ENCODE measurements at regions not wholly inside any gene's neighbourhood (a gene's known extent, or its start where the extent isn't known, plus 50 kb on each side); places are given as distances from the start of the nearest gene placed in this dataset.
A peak's percentile ranks its signal among the peaks of the same experiment; 100 is the strongest.

DNA sequence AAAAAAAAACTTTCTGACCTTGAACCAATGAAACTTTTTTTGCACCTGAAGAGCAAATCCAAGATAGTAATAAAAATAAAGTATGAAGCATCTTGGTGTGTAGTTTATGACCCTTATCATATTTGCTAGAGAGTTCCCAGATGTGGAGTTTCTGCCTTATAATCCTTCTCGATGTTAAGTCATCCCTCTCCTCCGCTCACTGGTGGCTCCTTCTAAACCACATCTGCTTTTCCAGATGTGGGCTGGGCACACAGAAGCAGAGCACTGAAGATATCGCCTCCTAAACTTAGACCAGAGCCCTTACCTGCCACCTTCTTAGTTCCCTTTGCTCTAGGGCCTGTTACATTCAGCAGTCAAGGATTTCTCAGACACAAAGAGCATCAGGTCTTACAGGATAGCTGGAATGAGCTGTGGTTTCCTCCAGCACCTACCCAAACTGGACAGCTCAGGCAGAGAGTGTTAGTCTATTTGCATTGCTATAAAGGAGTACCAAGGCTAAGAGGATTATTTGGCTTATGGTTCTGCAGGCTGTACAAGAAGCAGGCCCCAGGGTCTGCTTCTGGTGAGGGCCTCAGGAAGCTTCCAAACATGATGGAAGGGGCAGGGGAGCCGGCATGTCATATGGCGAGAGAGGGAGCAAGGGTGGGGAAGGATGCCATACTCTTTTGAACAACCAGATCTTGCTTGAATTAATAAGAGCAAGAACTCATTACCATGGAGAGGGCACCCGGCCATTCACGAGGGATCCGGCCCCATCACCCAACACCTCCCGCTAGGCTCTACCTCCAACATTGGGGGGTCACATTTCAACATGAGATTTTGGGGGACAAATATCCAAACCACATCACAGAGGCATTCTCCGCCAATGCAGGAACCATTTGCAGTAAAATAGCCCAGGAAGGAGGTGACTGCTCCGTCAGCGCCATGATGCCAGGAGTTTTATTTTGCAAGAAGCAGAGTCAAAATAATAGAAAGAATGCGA lies 75.6 kb upstream of the HELT start:
- Mint-ChIP-seq H3K27ac (no peak overlapping the region), H3K4me1 (ENCODE audit: low read depth) (no peaks in the 10 kb centered on the region), H3K36me3 (ENCODE audit: low read depth) (no peaks in the 10 kb centered on the region), H3K4me3 (no peak overlapping the region), H3K27me3 (peaks cover 8% of the 10 kb centered on the region), H3K9me3 (peaks cover 6% of the 10 kb centered on the region)
- intact Hi-C loops (cut with micrococcal nuclease), result no loop called here

DNA sequence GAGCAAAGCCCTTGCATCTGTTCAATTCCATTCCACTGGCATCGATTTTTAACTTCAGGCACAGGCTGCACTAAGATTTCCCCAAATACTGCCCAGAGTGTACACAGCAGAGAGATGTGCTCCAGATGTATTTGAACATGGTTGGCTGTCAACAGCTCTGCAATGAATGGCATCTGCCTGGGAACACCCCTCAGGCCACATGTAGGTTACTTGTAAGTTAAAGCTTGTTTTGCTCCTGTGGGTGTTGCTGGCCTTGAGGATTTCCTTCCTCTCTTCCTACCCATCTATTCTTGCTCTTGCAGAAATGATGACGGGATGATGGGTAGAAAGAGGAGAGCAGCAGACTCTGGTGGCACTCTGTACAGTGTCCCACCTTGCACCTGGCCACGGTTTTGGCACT lies 69.3 kb upstream of the HELT start:
- H3K9me3 Mint-ChIP-seq, result no peaks in the 10 kb centered on the region
- H3K27me3 Mint-ChIP-seq, result peaks cover 16% of the 10 kb centered on the region
- peaks cover 9% of the 10 kb centered on the region for H3K4me1 Mint-ChIP-seq (ENCODE audit: low read depth)
- H3K36me3 Mint-ChIP-seq (ENCODE audit: low read depth), result no peaks in the 10 kb centered on the region
- no peak overlapping the region for H3K27ac Mint-ChIP-seq
- H3K4me3 Mint-ChIP-seq, result no peak overlapping the region
- intact Hi-C loops (cut with micrococcal nuclease), result no loop called here

DNA sequence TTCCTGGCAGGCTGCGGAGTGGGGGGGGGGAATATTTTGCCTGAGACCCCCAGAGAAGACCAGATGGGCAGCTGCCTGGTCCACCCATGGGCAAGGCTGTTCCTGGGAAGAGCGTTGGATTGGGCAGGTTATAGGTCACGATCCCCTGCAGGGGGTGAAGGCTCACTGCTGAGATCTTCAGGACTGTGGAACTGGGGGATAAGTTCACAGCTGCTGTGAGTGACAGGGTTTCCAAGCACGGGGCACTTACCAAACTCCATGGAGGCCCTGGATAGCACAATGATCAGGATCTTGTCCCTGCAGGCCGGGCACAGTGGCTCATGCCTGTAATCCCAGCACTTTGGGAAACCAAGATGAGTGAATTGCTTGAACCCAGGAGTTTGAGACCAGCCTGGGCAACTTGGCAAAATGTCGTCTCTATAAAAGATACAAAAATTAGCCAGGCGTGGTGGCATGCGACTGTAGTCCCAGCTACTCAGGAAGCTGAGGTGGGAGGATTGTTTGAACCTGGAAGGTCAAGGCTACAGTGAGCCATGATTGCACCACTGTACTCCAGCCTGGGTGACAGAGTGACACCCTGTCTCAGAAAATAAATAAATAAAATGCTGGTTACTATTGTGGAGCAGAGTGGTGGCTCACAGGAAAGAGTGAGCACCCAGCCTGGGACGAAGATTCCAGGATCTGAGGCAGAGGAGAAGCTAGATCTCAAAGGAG lies 68.0 kb upstream of the HELT start:
- intact Hi-C loops (cut with micrococcal nuclease), result no loop called here
- peaks cover 12% of the 10 kb centered on the region for H3K4me1 Mint-ChIP-seq (ENCODE audit: low read depth)
- no peak overlapping the region for H3K4me3 Mint-ChIP-seq
- H3K27me3 Mint-ChIP-seq, result peaks cover 21% of the 10 kb centered on the region
- H3K9me3 Mint-ChIP-seq, result no peaks in the 10 kb centered on the region
- no peaks in the 10 kb centered on the region for H3K36me3 Mint-ChIP-seq (ENCODE audit: low read depth)
- H3K27ac Mint-ChIP-seq, result no peak overlapping the region

DNA sequence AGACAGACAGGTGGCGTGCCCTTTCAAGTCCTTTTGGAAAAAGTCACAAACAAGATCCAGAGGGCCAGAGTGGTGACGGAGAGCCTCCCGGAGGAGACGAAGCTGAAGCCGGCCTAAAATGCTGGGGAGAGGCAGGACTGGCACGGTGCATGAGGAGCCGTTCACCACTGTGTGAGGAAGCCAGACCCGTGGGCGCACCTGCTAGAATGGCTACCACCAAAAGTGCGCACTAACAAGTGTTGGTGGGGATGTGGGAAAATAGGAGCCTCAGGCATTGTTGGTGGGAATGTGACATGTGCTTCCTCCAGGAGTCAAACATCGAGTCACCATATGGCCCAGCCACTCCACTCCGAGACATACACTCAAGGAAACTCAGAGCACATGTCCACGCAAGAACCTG lies 67.4 kb upstream of the HELT start:
- Mint-ChIP-seq H3K9me3 (no peaks in the 10 kb centered on the region), H3K36me3 (ENCODE audit: low read depth) (no peaks in the 10 kb centered on the region), H3K4me1 (ENCODE audit: low read depth) (peaks cover 12% of the 10 kb centered on the region), H3K27me3 (peaks cover 21% of the 10 kb centered on the region), H3K4me3 (no peak overlapping the region), H3K27ac (no peak overlapping the region)
- intact Hi-C loops (cut with micrococcal nuclease), result no loop called here

DNA sequence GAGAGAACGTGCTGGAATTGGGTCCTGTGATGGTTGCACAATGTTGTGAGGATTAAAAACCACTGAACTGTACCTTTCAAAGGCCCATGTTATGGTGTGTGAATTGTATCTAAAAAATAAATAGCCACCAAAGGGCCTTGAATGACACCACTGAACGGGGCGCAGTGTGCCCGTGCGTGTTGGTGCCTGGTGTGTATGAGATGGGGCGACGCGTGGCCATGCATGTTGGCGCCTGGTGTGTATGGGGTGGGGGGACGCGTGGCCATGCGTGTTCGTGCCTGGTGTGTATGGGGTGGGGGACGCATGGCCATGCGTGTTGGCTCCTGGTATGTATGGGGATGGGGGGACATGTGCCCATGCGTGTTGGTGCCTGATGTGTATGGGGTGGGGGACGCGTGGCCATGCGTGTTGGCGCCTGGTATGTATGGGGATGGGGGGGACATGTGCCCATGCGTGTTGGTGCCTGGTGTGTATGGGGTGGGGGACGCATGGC lies 66.6 kb upstream of the HELT start:
- Mint-ChIP-seq H3K27ac (no peak overlapping the region), H3K9me3 (no peaks in the 10 kb centered on the region), H3K4me1 (ENCODE audit: low read depth) (peaks cover 12% of the 10 kb centered on the region), H3K36me3 (ENCODE audit: low read depth) (no peaks in the 10 kb centered on the region), H3K27me3 (peaks cover 18% of the 10 kb centered on the region), H3K4me3 (no peak overlapping the region)
- intact Hi-C loops (cut with micrococcal nuclease), result no loop called here

DNA sequence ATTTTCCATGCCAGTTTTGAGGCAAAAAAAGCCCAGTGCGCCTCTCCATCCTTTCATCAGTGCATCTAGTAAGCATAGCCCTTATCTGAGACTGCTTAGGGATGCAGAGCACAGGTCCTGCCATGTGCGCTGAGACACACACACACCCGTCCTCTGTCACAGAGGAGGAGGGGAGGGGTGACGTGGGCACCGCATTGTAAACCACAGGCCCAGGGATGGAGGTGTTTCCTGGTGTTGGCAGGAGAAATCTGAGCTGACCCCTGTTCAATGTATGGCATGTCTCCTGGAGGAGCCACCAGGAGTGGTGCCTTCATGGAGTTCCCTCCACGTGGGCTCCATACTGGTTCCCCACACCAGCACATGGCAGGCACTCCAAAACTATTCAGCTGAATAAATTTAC lies 65.8 kb upstream of the HELT start:
- intact Hi-C loops (cut with micrococcal nuclease), result no loop called here
- Mint-ChIP-seq H3K27ac (no peak overlapping the region), H3K4me3 (no peak overlapping the region), H3K9me3 (no peaks in the 10 kb centered on the region), H3K4me1 (ENCODE audit: low read depth) (peaks cover 15% of the 10 kb centered on the region), H3K27me3 (peaks cover 20% of the 10 kb centered on the region), H3K36me3 (ENCODE audit: low read depth) (no peaks in the 10 kb centered on the region)

DNA sequence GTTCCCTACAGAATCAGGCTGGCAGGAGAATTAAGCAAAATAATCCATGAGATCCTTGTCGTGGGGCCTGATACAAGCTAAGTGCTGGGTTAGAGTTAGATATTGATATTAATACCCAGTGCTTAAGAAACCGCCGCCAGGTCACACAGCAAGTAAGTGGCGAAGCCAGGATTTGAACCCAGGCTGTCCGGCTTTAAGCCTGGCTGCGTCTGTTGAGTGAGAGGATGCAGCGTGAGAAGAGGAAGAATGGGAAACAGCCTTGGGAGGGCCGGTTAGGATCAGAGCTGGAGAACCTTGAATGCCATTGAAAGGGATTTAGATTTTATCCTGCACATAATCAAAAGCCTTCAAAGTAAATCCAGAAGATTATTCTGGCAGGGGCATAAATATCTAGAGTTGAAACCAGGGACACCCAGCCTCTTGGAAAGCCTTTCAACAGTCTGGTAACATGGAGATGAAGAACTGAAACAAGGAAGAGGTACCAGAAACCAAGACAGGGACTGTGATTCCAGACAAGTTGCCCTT lies 64.8 kb upstream of the HELT start:
- H3K27ac Mint-ChIP-seq, result no peak overlapping the region
- H3K9me3 Mint-ChIP-seq, result no peaks in the 10 kb centered on the region
- no peaks in the 10 kb centered on the region for H3K36me3 Mint-ChIP-seq (ENCODE audit: low read depth)
- peaks cover 15% of the 10 kb centered on the region for H3K4me1 Mint-ChIP-seq (ENCODE audit: low read depth)
- intact Hi-C loops (cut with micrococcal nuclease), result no loop called here
- H3K4me3 Mint-ChIP-seq, result no peak overlapping the region
- H3K27me3 Mint-ChIP-seq, result peaks cover 20% of the 10 kb centered on the region

DNA sequence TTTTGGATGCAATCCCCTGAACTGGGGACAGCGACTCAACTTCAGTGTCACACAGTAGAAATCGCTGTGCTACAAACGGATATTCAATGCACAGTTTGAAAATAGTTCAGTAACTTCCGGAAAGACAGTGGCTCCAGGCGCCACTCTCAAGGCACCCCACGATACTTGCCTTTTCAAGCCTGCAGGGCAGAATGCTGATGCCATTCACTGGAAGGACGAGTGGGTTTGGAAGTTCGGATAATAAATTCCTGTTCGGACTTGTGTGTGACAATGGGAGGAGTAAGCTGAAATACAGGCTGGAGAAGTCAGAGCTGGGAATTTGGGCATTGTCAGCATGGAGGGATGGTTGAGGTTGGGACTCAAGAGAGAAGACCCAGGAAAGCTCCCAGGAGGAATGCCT lies 64.3 kb upstream of the HELT start:
- Mint-ChIP-seq H3K9me3 (no peaks in the 10 kb centered on the region), H3K4me1 (ENCODE audit: low read depth) (peaks cover 19% of the 10 kb centered on the region), H3K4me3 (no peak overlapping the region), H3K27me3 (peaks cover 20% of the 10 kb centered on the region), H3K36me3 (ENCODE audit: low read depth) (no peaks in the 10 kb centered on the region), H3K27ac (no peak overlapping the region)
- intact Hi-C loops (cut with micrococcal nuclease), result no loop called here

DNA sequence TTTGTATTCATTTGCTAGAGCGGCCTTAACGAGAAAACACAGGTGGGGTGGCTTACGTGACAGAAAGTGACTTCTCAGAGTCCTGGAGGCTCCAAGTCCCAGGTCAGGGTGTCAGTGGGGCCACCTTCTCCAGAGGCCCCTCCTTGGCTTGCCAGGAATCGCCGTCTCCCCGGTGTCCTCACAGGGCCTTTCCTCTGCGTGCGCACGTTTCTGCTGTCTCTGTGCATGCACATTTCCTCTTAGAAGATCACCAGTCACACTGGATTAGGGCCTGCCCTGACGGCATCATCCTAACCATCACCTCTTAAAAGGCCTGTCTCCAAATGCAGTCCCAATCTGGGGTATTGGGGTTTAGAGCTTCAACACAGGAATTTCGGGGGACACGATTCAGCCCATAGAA lies 63.8 kb upstream of the HELT start:
- intact Hi-C loops (cut with micrococcal nuclease), result no loop called here
- no peak overlapping the region for H3K27ac Mint-ChIP-seq

DNA sequence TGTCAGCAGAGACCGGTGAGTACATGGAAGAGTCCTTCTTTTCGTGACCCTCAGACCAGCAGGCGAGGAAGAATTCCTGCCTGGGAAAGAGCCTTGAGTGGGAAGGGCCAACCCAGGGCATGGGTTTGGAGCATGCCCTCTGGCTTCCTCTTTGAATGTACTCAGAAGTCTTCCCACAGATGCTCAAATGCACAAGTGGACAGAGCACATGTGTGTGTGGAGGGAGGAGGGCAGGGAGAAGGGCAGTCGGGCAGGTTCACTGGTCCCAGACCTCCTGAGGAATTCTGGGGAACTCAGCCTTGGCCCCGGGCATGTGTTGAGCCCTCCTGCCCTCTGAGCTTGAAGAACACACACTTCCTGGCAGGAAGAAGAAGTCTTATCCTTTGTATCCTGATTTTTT lies 63.2 kb upstream of the HELT start:
- Mint-ChIP-seq H3K36me3 (ENCODE audit: low read depth) (no peaks in the 10 kb centered on the region), H3K4me1 (ENCODE audit: low read depth) (peaks cover 26% of the 10 kb centered on the region), H3K4me3 (no peak overlapping the region), H3K27ac (no peak overlapping the region), H3K27me3 (peaks cover 17% of the 10 kb centered on the region), H3K9me3 (no peaks in the 10 kb centered on the region)
- intact Hi-C loops (cut with micrococcal nuclease), result no loop called here

More for the DNA sequence above, 63.8 kb upstream of the HELT start:
- no peaks in the 10 kb centered on the region for H3K9me3 Mint-ChIP-seq
- H3K4me3 Mint-ChIP-seq, result no peak overlapping the region
- H3K27me3 Mint-ChIP-seq, result peaks cover 17% of the 10 kb centered on the region
- H3K4me1 Mint-ChIP-seq (ENCODE audit: low read depth), result peaks cover 24% of the 10 kb centered on the region
- H3K36me3 Mint-ChIP-seq (ENCODE audit: low read depth), result no peaks in the 10 kb centered on the region

DNA sequence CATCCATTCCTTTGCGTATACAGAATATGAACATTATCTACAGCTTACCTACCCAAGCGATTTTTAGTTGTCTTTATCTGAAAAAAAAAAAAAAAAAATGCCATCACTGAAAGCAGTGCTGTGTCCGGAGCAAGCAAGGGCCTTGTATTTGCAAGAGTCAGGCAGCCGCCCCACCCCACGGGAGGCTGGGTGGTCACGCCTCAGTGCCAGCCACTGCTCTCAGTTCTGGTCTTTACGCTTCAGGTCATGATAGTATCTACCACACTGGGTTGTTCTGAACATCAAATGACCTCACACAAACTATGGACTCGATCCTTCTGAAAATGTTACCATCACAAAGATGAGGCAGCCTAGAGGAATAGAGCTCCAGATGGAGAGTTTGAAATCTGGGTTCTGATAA lies 62.7 kb upstream of the HELT start:
- Mint-ChIP-seq H3K9me3 (no peaks in the 10 kb centered on the region), H3K27ac (no peak overlapping the region), H3K27me3 (peaks cover 17% of the 10 kb centered on the region), H3K4me1 (ENCODE audit: low read depth) (peaks cover 26% of the 10 kb centered on the region), H3K4me3 (no peak overlapping the region), H3K36me3 (ENCODE audit: low read depth) (no peaks in the 10 kb centered on the region)
- intact Hi-C loops (cut with micrococcal nuclease), result no loop called here

DNA sequence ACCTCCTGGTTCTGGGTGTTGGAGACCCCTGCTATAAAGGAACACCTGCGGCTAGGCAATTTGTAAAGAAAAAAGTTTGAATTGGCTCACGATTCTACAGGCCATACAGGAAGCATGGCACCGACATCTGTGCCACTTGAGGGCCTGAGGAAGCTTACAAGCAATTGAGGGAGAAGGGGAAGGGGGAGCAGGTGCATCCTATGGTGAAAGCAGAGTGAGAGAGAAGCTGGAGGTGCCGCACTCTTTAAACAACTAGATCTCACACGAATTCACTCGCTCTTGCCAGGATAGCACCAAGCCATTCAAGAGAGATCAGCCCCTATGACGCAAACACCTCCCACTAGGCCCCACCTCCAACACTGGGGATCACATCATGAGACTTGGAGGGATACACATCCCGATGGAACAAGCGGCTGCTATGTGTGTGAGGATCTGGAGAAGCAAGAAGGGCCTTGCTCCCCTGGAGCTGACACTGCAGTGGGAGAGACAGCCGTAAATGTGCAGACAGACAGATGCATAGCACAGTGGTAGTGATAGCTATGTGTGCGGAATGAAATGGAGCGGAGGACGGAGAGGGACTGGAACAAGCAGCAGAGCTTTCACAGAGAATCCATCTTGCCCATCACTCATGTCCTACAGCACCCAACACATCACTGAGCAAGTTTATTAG lies 60.7 kb upstream of the HELT start:
- Mint-ChIP-seq H3K4me3 (no peak overlapping the region), H3K36me3 (ENCODE audit: low read depth) (no peaks in the 10 kb centered on the region), H3K9me3 (no peaks in the 10 kb centered on the region), H3K27me3 (peaks cover 12% of the 10 kb centered on the region), H3K27ac (no peak overlapping the region), H3K4me1 (ENCODE audit: low read depth) (peaks cover 26% of the 10 kb centered on the region)
- intact Hi-C loops (cut with micrococcal nuclease), result no loop called here

DNA sequence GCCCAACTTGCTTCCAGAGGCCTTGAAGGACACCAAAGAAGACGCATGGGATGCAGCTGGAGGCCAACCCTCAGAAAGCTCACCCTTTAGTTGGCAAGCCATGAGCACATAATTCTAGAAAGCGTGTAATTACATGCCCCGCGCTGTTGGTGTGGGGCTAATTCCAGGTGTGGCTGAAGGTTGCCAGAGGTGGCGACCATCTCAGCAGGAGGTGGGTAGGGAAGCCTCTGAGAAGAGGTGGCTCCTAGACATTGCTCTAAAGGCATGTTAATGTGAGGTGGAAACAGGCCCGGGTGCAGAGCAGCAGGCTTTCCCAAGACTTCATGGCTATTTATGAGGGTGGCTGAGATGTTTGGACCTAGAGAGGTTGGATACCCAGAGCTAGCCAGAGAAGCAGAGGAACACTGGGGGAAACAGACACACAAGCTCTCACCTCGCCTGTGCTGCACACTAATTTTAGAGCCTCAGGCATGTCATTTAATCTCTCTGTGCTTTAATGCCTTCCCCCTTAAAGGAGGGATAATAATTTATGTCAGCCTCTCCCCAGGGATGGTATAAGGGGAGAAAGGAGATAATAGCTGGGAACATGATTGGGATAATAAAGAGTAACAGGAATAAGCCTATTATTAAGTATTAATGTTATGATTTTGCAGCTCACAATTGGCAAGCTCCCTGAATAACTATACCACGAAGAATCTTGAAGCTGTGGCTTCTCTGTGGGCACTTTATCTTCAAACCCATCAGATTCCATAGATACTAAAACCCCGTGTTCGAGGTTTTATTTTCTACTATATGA lies 60.0 kb upstream of the HELT start:
- intact Hi-C loops (cut with micrococcal nuclease), result no loop called here
- no peaks in the 10 kb centered on the region for H3K9me3 Mint-ChIP-seq
- H3K4me3 Mint-ChIP-seq, result no peak overlapping the region
- H3K27ac Mint-ChIP-seq, result peak overlapping the region; percentile 37
- H3K27me3 Mint-ChIP-seq, result peaks cover 12% of the 10 kb centered on the region
- no peaks in the 10 kb centered on the region for H3K36me3 Mint-ChIP-seq (ENCODE audit: low read depth)
- H3K4me1 Mint-ChIP-seq (ENCODE audit: low read depth), result peaks cover 24% of the 10 kb centered on the region
